ENCODE measurements at regions not wholly inside any gene's neighbourhood (a gene's known extent, or its start where the extent isn't known, plus 50 kb on each side); places are given as distances from the start of the nearest gene placed in this dataset.
"Not testable (repeated sequence)": the region's sequence is repeated elsewhere in the genome, so short reads cannot be mapped to it uniquely, and the experiment has no call there.

GRCh38 chr7:15821484-15822427 is 135.3 kb upstream of the MEOX2 start:
- Histone ChIP-seq H3K27me3 (ENCODE audit: insufficient read depth, low read length) (no peaks in the 10 kb centered on the region), H3K4me3 (ENCODE audit: low read length in 2 of 2) (no peak overlapping the region), H3K4me1 (ENCODE audit: insufficient read depth, low read length) (no peaks in the 10 kb centered on the region), H3K27ac (ENCODE audit: low read depth, low read length) (no peak overlapping the region), H3K9me3 (ENCODE audit: control insufficient read depth in 1 of 2, low read length in 2 of 2) (no peaks in the 10 kb centered on the region), H3K36me3 (ENCODE audit: insufficient read depth, low read length) (no peaks in the 10 kb centered on the region)
- no peaks in the 10 kb centered on the region for H3K36me3 Mint-ChIP-seq
- POLR2A ChIA-PET (ENCODE audit: partially characterized antibody) = no interaction called here
- CTCF ChIA-PET (ENCODE audit: partially characterized antibody) = no interaction called here
- intact Hi-C loops (cut with micrococcal nuclease) = no loop called here
- H3K9me3 Mint-ChIP-seq = peaks cover 0 to 4% (median 3%) of the 10 kb centered on the region in 8 donors
- H3K27me3 Mint-ChIP-seq = no peaks in the 10 kb centered on the region
- H3K4me1 Mint-ChIP-seq = no peaks in the 10 kb centered on the region
- H3K27ac Mint-ChIP-seq = no peak overlapping the region
- H3K4me3 Mint-ChIP-seq = no peak overlapping the region
- no peak for DNase-seq

GRCh38 chr7:15820319-15820718 is 133.8 kb upstream of the MEOX2 start:
- no peaks in the 10 kb centered on the region for H3K9me3 ChIP-seq (ENCODE audit: control insufficient read depth in 1 of 2, low read length in 2 of 2)
- H3K4me1 ChIP-seq (ENCODE audit: insufficient read depth, low read length) = no peaks in the 10 kb centered on the region
- Mint-ChIP-seq H3K27me3 (no peaks in the 10 kb centered on the region), H3K4me1 (no peaks in the 10 kb centered on the region), H3K36me3 (no peaks in the 10 kb centered on the region), H3K27ac (no peak overlapping the region), H3K4me3 (no peak overlapping the region), H3K9me3 (peaks cover 0 to 6% (median 4%) of the 10 kb centered on the region in 8 donors)
- H3K36me3 ChIP-seq (ENCODE audit: insufficient read depth, low read length) = no peaks in the 10 kb centered on the region
- ChIA-PET POLR2A (ENCODE audit: partially characterized antibody) (no interaction called here), CTCF (ENCODE audit: partially characterized antibody) (no interaction called here)
- DNase-seq = no peak
- no peak overlapping the region for H3K27ac ChIP-seq (ENCODE audit: low read depth, low read length)
- intact Hi-C loops (cut with micrococcal nuclease) = no loop called here
- no peaks in the 10 kb centered on the region for H3K27me3 ChIP-seq (ENCODE audit: insufficient read depth, low read length)
- H3K4me3 ChIP-seq (ENCODE audit: low read length in 2 of 2) = no peak overlapping the region

DNA sequence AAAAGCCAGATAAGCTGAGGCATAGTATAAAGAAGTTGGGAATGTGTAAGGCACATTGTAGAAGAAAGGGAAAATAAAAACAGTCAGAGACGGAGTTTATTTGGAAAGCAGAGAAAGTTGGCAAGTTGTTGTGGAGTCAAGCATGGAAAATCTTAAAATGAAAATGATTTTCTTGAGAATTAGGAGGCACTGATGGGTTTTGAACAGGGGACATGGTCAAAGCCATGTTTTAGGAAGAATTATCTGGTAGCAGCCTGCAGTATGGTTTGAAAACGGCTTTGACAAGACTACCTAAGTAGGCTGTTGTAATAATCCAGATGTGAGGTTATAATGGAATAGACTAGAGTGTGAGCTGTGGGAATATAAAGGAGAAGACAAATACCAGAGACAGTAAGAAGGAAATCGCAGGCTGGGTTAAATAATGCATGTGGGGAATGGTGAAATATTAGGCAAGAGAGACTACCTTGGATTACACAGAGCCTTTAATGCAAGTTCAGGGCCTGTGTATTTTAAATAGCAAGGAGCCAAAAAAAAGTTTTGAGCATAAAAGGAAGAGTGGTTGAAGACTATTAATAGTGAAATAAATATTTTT is 130.4 kb upstream of the MEOX2 start:
- no peaks in the 10 kb centered on the region for H3K4me1 Mint-ChIP-seq
- H3K27me3 Mint-ChIP-seq = no peaks in the 10 kb centered on the region
- H3K27ac Mint-ChIP-seq = no peak overlapping the region
- no peak overlapping the region for H3K4me3 ChIP-seq (ENCODE audit: low read length in 2 of 2)
- intact Hi-C loops (cut with micrococcal nuclease) = loop anchor here (10.0 kb wide), 1 partner anchor 62 kb away; no protein-coding TSS in a partner anchor
- H3K36me3 ChIP-seq (ENCODE audit: insufficient read depth, low read length) = no peaks in the 10 kb centered on the region
- H3K27ac ChIP-seq (ENCODE audit: low read depth, low read length) = no peak overlapping the region
- no peak for DNase-seq
- peaks cover 0 to 7% (median 4%) of the 10 kb centered on the region in 8 donors for H3K9me3 Mint-ChIP-seq
- H3K4me1 ChIP-seq (ENCODE audit: insufficient read depth, low read length) = no peaks in the 10 kb centered on the region
- CTCF ChIA-PET (ENCODE audit: partially characterized antibody) = no interaction called here
- POLR2A ChIA-PET (ENCODE audit: partially characterized antibody) = no interaction called here
- H3K36me3 Mint-ChIP-seq = no peaks in the 10 kb centered on the region
- H3K9me3 ChIP-seq (ENCODE audit: control insufficient read depth in 1 of 2, low read length in 2 of 2) = no peaks in the 10 kb centered on the region
- H3K4me3 Mint-ChIP-seq = no peak overlapping the region
- H3K27me3 ChIP-seq (ENCODE audit: insufficient read depth, low read length) = no peaks in the 10 kb centered on the region

- Histone ChIP-seq H3K9me3 (ENCODE audit: control insufficient read depth in 1 of 2, low read length in 2 of 2) (no peaks in the 10 kb centered on the region), H3K36me3 (ENCODE audit: insufficient read depth, low read length) (no peaks in the 10 kb centered on the region), H3K4me1 (ENCODE audit: insufficient read depth, low read length) (no peaks in the 10 kb centered on the region), H3K27ac (ENCODE audit: low read depth, low read length) (no peak overlapping the region), H3K4me3 (ENCODE audit: low read length in 2 of 2) (no peak overlapping the region), H3K27me3 (ENCODE audit: insufficient read depth, low read length) (no peaks in the 10 kb centered on the region)
- ChIA-PET POLR2A (ENCODE audit: partially characterized antibody) (no interaction called here), CTCF (ENCODE audit: partially characterized antibody) (no interaction called here)
- no peaks in the 10 kb centered on the region for H3K27me3 Mint-ChIP-seq
- intact Hi-C loops (cut with micrococcal nuclease) = loop anchor here (10.0 kb wide), 1 partner anchor 59 kb away; no protein-coding TSS in a partner anchor
- H3K36me3 Mint-ChIP-seq = no peaks in the 10 kb centered on the region
- H3K4me1 Mint-ChIP-seq = no peaks in the 10 kb centered on the region
- H3K27ac Mint-ChIP-seq = peak overlapping the region in 1 of 7 donors; percentile 65
- H3K9me3 Mint-ChIP-seq = peaks cover 0 to 10% (median 6%) of the 10 kb centered on the region in 8 donors
- DNase-seq = no peak
- no peak overlapping the region for H3K4me3 Mint-ChIP-seq
Observed at GRCh38 chr7:15813448-15813847, 127.0 kb upstream of the MEOX2 start.

- H3K4me3 ChIP-seq (ENCODE audit: low read length in 2 of 2); H3K27me3 ChIP-seq (ENCODE audit: insufficient read depth, low read length); H3K4me1 ChIP-seq (ENCODE audit: insufficient read depth, low read length); H3K9me3 ChIP-seq (ENCODE audit: control insufficient read depth in 1 of 2, low read length in 2 of 2); H3K27me3 Mint-ChIP-seq; H3K4me1 Mint-ChIP-seq; H3K36me3 ChIP-seq (ENCODE audit: insufficient read depth, low read length); H3K36me3 Mint-ChIP-seq; DNase-seq; H3K27ac ChIP-seq (ENCODE audit: low read depth, low read length); CTCF ChIA-PET (ENCODE audit: partially characterized antibody); H3K4me3 Mint-ChIP-seq; H3K27ac Mint-ChIP-seq; POLR2A ChIA-PET (ENCODE audit: partially characterized antibody): not testable (repeated sequence)
- peaks cover 0 to 11% (median 5%) of the 10 kb centered on the region in 8 donors for H3K9me3 Mint-ChIP-seq
- intact Hi-C loops (cut with micrococcal nuclease) = loop anchor here (10.0 kb wide), 1 partner anchor 56 kb away; no protein-coding TSS in a partner anchor
Observed at GRCh38 chr7:15810383-15810782, 123.9 kb upstream of the MEOX2 start.

GRCh38 chr7:15809936-15810335 is 123.5 kb upstream of the MEOX2 start:
- H3K36me3 ChIP-seq (ENCODE audit: insufficient read depth, low read length); H3K36me3 Mint-ChIP-seq; H3K4me1 ChIP-seq (ENCODE audit: insufficient read depth, low read length); H3K27me3 Mint-ChIP-seq; H3K4me3 ChIP-seq (ENCODE audit: low read length in 2 of 2); H3K27ac Mint-ChIP-seq; H3K4me1 Mint-ChIP-seq; H3K9me3 ChIP-seq (ENCODE audit: control insufficient read depth in 1 of 2, low read length in 2 of 2); H3K27me3 ChIP-seq (ENCODE audit: insufficient read depth, low read length); POLR2A ChIA-PET (ENCODE audit: partially characterized antibody); CTCF ChIA-PET (ENCODE audit: partially characterized antibody); H3K4me3 Mint-ChIP-seq; H3K27ac ChIP-seq (ENCODE audit: low read depth, low read length); DNase-seq: not testable (repeated sequence)
- peaks cover 0 to 12% (median 5%) of the 10 kb centered on the region in 8 donors for H3K9me3 Mint-ChIP-seq
- intact Hi-C loops (cut with micrococcal nuclease) = loop anchor here (10.0 kb wide), 1 partner anchor 55 kb away; no protein-coding TSS in a partner anchor

GRCh38 chr7:15805891-15806290 is 119.4 kb upstream of the MEOX2 start:
- Mint-ChIP-seq H3K27ac (no peak overlapping the region), H3K4me1 (no peaks in the 10 kb centered on the region), H3K4me3 (no peak overlapping the region), H3K9me3 (peaks cover 0 to 17% (median 4%) of the 10 kb centered on the region in 8 donors), H3K36me3 (no peaks in the 10 kb centered on the region), H3K27me3 (no peaks in the 10 kb centered on the region)
- Histone ChIP-seq H3K9me3 (ENCODE audit: control insufficient read depth in 1 of 2, low read length in 2 of 2) (no peaks in the 10 kb centered on the region), H3K27ac (ENCODE audit: low read depth, low read length) (no peak overlapping the region), H3K4me1 (ENCODE audit: insufficient read depth, low read length) (no peaks in the 10 kb centered on the region), H3K36me3 (ENCODE audit: insufficient read depth, low read length) (no peaks in the 10 kb centered on the region), H3K27me3 (ENCODE audit: insufficient read depth, low read length) (no peaks in the 10 kb centered on the region), H3K4me3 (ENCODE audit: low read length in 2 of 2) (no peak overlapping the region)
- intact Hi-C loops (cut with micrococcal nuclease) = no loop called here
- ChIA-PET CTCF (ENCODE audit: partially characterized antibody) (no interaction called here), POLR2A (ENCODE audit: partially characterized antibody) (no interaction called here)
- DNase-seq = no peak

Measured in CD4-positive, alpha-beta memory T cell (primary cell).